Uterus (tissue), 2 donors: ENCODE measurements at regions not wholly inside any gene's neighbourhood (a gene's known extent, or its start where the extent isn't known, plus 50 kb on each side); places are given as distances from the start of the nearest gene placed in this dataset.

Experiments used
- CTCF ChIP-seq, 4 experiments: fragments of 200-600 bp in 2 of 4; fragments of 450-650 bp in 2 of 4; sonication (generic) in 2 of 4; IDR thresholded peaks; one replicate each; pipeline ENCODE4 v1.5.1; 2016 to 2019; ENCODE audit warnings: antibody characterized with exemption in 4 of 4, mild to moderate bottlenecking in 2 of 4, moderate library complexity in 1 of 4
- POLR2A ChIP-seq, 2 donors: fragments of 450-650 bp; IDR thresholded peaks; one replicate each; pipeline ENCODE4 v1.6.1; 2016; ENCODE audit warnings: antibody characterized with exemption in 2 of 2, mild to moderate bottlenecking in 1 of 2, moderate library complexity in 1 of 2

- TF ChIP-seq POLR2A (IDR thresholded peaks at IDR 0.05) (no peak), CTCF (IDR thresholded peaks at IDR 0.05) (no peak)
These were observed 199.9 kb downstream of the GATA3 start for GRCh38 chr10:8254350-8254749.
